A673 (cell line): ENCODE measurements at regions not wholly inside any gene's neighbourhood (a gene's known extent, or its start where the extent isn't known, plus 50 kb on each side); places are given as distances from the start of the nearest gene placed in this dataset.

ENCODE experiments used
- BruUV-seq: library from RNA; stranded (reverse); fragments of 400-500 nt; replicated peaks from 2 replicates; lab custom pipeline; 2021; lab: Mats Ljungman, UMichigan
- CTCF ChIA-PET: fragments of 300-600 bp; sonication (Branson Sonifier 250); formaldehyde crosslinking; loops from one replicate; lab custom pipeline; 2022; ENCODE audit warnings: antibody characterized with exemption; lab: Charles Lee
- POLR2A ChIA-PET: fragments of 300-600 bp; sonication (Branson Sonifier 250); formaldehyde crosslinking; loops from one replicate; lab custom pipeline; 2022; ENCODE audit warnings: antibody characterized with exemption; ENCODE audit not compliant: low non-redundant PET; lab: Charles Lee
- DNase-seq: peaks from one replicate; pipeline ENCODE4 v3.0.0-alpha.2; 2015; ENCODE audit warnings: low spot score
- H3K27ac ChIP-seq: fragments of 200-600 bp; sonication (generic); 2 replicates; pipeline ENCODE4 v1.5.1; 2016; ENCODE audit warnings: mixed run types, low read depth, mild to moderate bottlenecking, mixed read lengths, antibody characterized with exemption, low read length; ENCODE audit not compliant: poor library complexity, severe bottlenecking
- H3K27me3 ChIP-seq: fragments of 200-600 bp; sonication (generic); replicated peaks from 2 replicates; pipeline ENCODE4 v1.6.1; 2017; ENCODE audit warnings: mixed run types, low read depth, mild to moderate bottlenecking, mixed read lengths, antibody characterized with exemption, low read length; ENCODE audit not compliant: insufficient read depth, poor library complexity
- H3K36me3 ChIP-seq: fragments of 200-600 bp; sonication (generic); 2 replicates; pipeline ENCODE4 v1.6.1; 2016; ENCODE audit warnings: mixed run types, mild to moderate bottlenecking, mixed read lengths, antibody characterized with exemption, low read length; ENCODE audit not compliant: insufficient read depth, poor library complexity, severe bottlenecking
- H3K4me1 ChIP-seq: fragments of 200-600 bp; sonication (generic); 2 replicates; pipeline ENCODE4 v1.6.1; 2017; ENCODE audit warnings: mixed run types, mild to moderate bottlenecking, mixed read lengths, antibody characterized with exemption, low read length; ENCODE audit not compliant: insufficient read depth, poor library complexity, severe bottlenecking
- H3K4me3 ChIP-seq: fragments of 200-600 bp; sonication (generic); 2 replicates; pipeline ENCODE4 v1.5.1; 2016; ENCODE audit warnings: low read depth, mixed run types, mild to moderate bottlenecking, mixed read lengths, low read length; ENCODE audit not compliant: poor library complexity, severe bottlenecking
- H3K9me3 ChIP-seq: fragments of 200-600 bp; sonication (generic); 2 replicates; pipeline ENCODE4 v1.6.1; 2016; ENCODE audit warnings: mixed run types, low read depth, mild to moderate bottlenecking, mixed read lengths, antibody characterized with exemption, low read length; ENCODE audit not compliant: poor library complexity, severe bottlenecking
- EZH2 ChIP-seq: fragments of 200-600 bp; sonication (generic); IDR thresholded peaks from 2 replicates; pipeline ENCODE4 v1.6.1; 2017; ENCODE audit warnings: borderline replicate concordance, low read depth, mild to moderate bottlenecking, mixed read lengths, antibody characterized with exemption, low read length; ENCODE audit not compliant: poor library complexity, severe bottlenecking
- intact Hi-C: fragments of 100-400 bp; cut with micrococcal nuclease; formaldehyde crosslinking; loops from one replicate; pipeline ENCODE4 v1.10.0; 2022; ENCODE audit not compliant: unreplicated experiment
- TF ChIP-seq, protein P1 (sequence below): fragments of 300-800, 200-600 bp; sonication (generic); conservative IDR thresholded peaks from 2 replicates; pipeline ENCODE4 v1.5.1; 2017; ENCODE audit warnings: low read depth, mild to moderate bottlenecking, antibody characterized with exemption, low read length, moderate library complexity, mixed read lengths

DNA sequence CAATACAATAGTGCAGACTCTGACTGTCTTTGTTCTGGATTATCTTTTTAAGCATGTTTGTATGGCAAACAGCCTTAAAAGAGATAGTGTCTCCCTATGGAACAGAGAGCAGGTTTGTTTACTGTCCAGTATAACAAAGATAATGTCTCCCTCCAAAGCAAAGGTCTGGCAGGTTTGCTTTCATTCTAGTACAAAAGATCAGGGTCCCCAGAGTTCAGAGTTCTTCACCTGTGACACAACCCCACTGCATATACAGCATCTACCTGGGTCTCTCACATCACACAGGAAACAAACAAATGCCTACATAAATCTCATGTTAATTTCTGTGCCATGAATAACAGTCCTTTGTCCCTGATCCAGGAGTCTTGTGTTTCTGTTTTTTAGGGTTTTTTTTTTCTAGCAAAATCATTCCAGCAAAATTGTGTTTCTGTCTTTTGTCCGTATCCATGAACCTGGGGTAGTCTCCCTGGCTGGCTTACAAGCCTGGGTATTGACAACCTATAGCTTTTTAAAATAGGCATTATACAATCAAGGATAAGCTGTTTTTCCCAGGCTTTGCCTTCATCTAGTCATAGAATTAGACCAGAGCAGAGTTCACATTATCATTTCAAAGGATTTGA is 89.4 kb upstream of the PTBP2 start:
- intact Hi-C loops = no loop called here
- POLR2A ChIA-PET = no interaction called here
- DNase-seq = no peak
- Histone ChIP-seq H3K4me1 (no peaks in the 10 kb centered on the region), H3K9me3 (no peaks in the 10 kb centered on the region), H3K4me3 (no peak overlapping the region), H3K27me3 (no peaks in the 10 kb centered on the region), H3K27ac (no peak overlapping the region), H3K36me3 (no peaks in the 10 kb centered on the region)
- BruUV-seq = no TSS peak
- CTCF ChIA-PET = no interaction called here
- TF ChIP-seq, protein P1, sequence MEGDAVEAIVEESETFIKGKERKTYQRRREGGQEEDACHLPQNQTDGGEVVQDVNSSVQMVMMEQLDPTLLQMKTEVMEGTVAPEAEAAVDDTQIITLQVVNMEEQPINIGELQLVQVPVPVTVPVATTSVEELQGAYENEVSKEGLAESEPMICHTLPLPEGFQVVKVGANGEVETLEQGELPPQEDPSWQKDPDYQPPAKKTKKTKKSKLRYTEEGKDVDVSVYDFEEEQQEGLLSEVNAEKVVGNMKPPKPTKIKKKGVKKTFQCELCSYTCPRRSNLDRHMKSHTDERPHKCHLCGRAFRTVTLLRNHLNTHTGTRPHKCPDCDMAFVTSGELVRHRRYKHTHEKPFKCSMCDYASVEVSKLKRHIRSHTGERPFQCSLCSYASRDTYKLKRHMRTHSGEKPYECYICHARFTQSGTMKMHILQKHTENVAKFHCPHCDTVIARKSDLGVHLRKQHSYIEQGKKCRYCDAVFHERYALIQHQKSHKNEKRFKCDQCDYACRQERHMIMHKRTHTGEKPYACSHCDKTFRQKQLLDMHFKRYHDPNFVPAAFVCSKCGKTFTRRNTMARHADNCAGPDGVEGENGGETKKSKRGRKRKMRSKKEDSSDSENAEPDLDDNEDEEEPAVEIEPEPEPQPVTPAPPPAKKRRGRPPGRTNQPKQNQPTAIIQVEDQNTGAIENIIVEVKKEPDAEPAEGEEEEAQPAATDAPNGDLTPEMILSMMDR = no peak
- TF ChIP-seq EZH2 = no peak

DNA sequence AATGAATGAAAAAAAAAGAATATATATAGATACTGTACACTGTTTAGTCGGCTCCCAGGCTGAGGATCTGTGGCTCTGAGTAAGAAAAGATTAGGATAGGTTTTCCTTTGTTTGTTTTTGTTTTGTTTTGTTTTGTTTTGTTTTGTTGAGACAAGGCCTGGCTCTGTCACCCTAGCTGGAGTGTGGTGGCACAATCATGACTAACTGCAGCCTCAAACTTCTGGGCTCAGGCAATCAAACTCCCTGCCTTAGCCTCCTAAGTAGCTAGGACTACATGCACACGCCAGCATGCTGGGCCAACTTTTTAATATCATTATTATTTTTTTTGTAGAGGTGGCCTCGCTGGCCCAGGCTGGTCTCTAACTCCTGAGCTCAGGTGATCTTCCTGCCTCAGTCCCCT is 87.9 kb upstream of the PTBP2 start:
- no peaks in the 10 kb centered on the region for H3K27me3 ChIP-seq
- CTCF ChIA-PET = no interaction called here
- H3K4me3 ChIP-seq = no peak overlapping the region
- H3K27ac ChIP-seq = no peak overlapping the region
- POLR2A ChIA-PET = no interaction called here
- H3K36me3 ChIP-seq = no peaks in the 10 kb centered on the region
- no peak for DNase-seq
- no TSS peak for BruUV-seq
- no peak for TF ChIP-seq EZH2
- TF ChIP-seq, protein P1 = no peak
- H3K4me1 ChIP-seq = no peaks in the 10 kb centered on the region
- H3K9me3 ChIP-seq = no peaks in the 10 kb centered on the region
- intact Hi-C loops = no loop called here

DNA sequence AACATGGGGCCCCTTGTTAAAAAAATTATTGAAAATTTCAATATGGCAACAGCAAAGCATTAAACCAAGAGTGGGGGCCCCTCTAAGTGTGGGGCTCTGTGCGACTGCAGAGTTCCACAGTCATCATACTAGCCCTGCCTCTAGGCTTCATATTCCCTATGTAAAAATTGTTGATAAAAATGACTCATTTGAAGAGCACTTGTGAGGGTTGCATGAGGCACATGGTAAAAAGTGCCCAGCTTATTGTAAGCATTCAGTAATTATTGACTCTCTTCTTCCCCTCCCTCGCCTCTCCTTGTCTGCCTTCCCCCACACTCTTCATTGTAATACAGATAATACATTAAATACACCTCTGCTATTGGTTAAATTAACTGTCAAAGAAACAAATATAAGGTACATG is 86.7 kb upstream of the PTBP2 start:
- no peak overlapping the region for H3K4me3 ChIP-seq
- CTCF ChIA-PET = no interaction called here
- H3K4me1 ChIP-seq = no peaks in the 10 kb centered on the region
- no peaks in the 10 kb centered on the region for H3K9me3 ChIP-seq
- POLR2A ChIA-PET = no interaction called here
- TF ChIP-seq, protein P1 = no peak
- TF ChIP-seq EZH2 = no peak
- no peaks in the 10 kb centered on the region for H3K27me3 ChIP-seq
- BruUV-seq = no TSS peak
- no peak for DNase-seq
- no peaks in the 10 kb centered on the region for H3K36me3 ChIP-seq
- intact Hi-C loops = no loop called here
- H3K27ac ChIP-seq = no peak overlapping the region
